ENCODE measurements at regions not wholly inside any gene's neighbourhood (a gene's known extent, or its start where the extent isn't known, plus 50 kb on each side); places are given as distances from the start of the nearest gene placed in this dataset.

GRCh38 chrX:37926700-37927099, 79.3 kb upstream of the DYNLT3 start:
- Mint-ChIP-seq H3K36me3 (ENCODE audit: unreplicated experiment) (no peaks in the 10 kb centered on the region), H3K27me3 (ENCODE audit: unreplicated experiment) (no peaks in the 10 kb centered on the region), H3K4me3 (ENCODE audit: unreplicated experiment) (no peak overlapping the region), H3K4me1 (ENCODE audit: unreplicated experiment) (peaks cover 4% of the 10 kb centered on the region), H3K9me3 (ENCODE audit: unreplicated experiment) (peaks cover 17% of the 10 kb centered on the region), H3K27ac (ENCODE audit: unreplicated experiment) (no peak overlapping the region)
- DNase-seq (ENCODE audit: extremely low spot score, unreplicated experiment) = no peak
- peak; percentile 64 for TF ChIP-seq CTCF (IDR thresholded peaks at IDR 0.05)

DNA sequence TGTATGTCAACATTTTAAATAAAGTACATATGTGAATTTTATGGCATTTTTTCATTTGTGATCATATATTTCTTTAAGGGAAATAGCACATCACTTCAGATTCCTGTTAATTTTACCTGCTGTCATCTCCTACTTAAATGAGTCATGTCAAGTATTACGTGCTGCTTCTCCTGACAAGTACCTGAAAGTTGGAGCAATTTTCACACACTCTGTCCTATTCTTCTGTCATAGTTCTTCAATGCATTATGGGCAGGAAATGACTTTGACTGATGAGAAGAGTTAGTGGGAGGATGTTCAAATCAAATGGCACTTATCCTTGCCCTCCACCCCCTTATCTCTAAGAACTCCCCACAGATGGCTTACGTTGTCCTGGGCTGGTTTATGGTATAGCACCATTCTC, 64.2 kb upstream of the SYTL5 start:
- Mint-ChIP-seq H3K4me1 (ENCODE audit: unreplicated experiment) (peaks cover 9% of the 10 kb centered on the region), H3K4me3 (ENCODE audit: unreplicated experiment) (no peak overlapping the region)
- no peak for TF ChIP-seq CTCF (IDR thresholded peaks at IDR 0.05)

DNA sequence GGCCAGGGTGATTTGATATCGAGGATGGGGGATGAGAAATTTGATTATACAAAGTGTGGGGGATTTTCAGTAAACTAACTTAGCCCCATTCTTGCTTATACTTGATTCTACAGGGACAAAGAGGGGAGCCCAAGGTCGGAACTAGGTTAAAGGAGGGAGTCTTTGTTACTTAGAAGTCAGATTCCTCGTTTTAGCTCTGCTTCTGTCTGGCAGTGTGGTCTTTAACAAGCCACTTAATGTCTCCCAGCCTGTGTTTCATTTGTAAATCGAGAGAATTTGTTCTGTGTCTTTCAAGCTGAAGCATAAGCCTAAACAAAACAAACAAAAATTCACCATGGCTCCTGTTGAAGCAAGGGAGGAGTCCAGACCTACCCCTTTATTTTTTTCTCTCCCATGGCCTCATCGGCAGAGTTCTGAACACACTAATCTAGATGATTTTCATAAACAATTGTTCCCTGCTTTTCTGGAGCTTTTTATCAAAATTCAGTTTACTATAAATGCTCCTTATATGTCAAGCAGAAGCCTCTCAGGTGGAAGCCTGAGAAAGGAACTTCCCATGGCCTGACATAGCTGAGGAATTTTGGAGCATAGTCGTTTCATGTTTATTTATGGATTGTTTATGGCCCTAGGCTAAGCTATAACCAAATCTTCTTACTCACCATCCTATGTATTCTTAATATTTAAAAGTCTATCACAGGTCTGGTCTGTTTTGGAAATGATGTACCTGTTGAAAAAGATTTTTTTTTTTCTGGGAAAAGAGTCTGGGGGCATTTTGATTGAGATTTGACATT, 62.6 kb upstream of the SYTL5 start:
- Mint-ChIP-seq H3K9me3 (ENCODE audit: unreplicated experiment) (peaks cover 10% of the 10 kb centered on the region), H3K27ac (ENCODE audit: unreplicated experiment) (no peak overlapping the region), H3K4me3 (ENCODE audit: unreplicated experiment) (no peak overlapping the region), H3K36me3 (ENCODE audit: unreplicated experiment) (no peaks in the 10 kb centered on the region), H3K27me3 (ENCODE audit: unreplicated experiment) (no peaks in the 10 kb centered on the region), H3K4me1 (ENCODE audit: unreplicated experiment) (peaks cover 9% of the 10 kb centered on the region)
- no peak for TF ChIP-seq CTCF (IDR thresholded peaks at IDR 0.05)
- DNase-seq (ENCODE audit: extremely low spot score, unreplicated experiment) = no peak

More for the DNA sequence above, 64.2 kb upstream of the SYTL5 start:
- H3K9me3 Mint-ChIP-seq (ENCODE audit: unreplicated experiment) = peaks cover 7% of the 10 kb centered on the region
- H3K27me3 Mint-ChIP-seq (ENCODE audit: unreplicated experiment) = no peaks in the 10 kb centered on the region
- H3K27ac Mint-ChIP-seq (ENCODE audit: unreplicated experiment) = no peak overlapping the region
- no peak for DNase-seq (ENCODE audit: extremely low spot score, unreplicated experiment)
- no peaks in the 10 kb centered on the region for H3K36me3 Mint-ChIP-seq (ENCODE audit: unreplicated experiment)

- H3K9me3 Mint-ChIP-seq (ENCODE audit: unreplicated experiment) = peaks cover 13% of the 10 kb centered on the region
- no peaks in the 10 kb centered on the region for H3K36me3 Mint-ChIP-seq (ENCODE audit: unreplicated experiment)
- no peak for DNase-seq (ENCODE audit: extremely low spot score, unreplicated experiment)
- peaks cover 9% of the 10 kb centered on the region for H3K4me1 Mint-ChIP-seq (ENCODE audit: unreplicated experiment)
- H3K27ac Mint-ChIP-seq (ENCODE audit: unreplicated experiment) = no peak overlapping the region
- no peak for TF ChIP-seq CTCF (IDR thresholded peaks at IDR 0.05)
- no peak overlapping the region for H3K4me3 Mint-ChIP-seq (ENCODE audit: unreplicated experiment)
- no peaks in the 10 kb centered on the region for H3K27me3 Mint-ChIP-seq (ENCODE audit: unreplicated experiment)
Measured at GRCh38 chrX:37946197-37946596, 60.2 kb upstream of the SYTL5 start.

GRCh38 chrX:37955273-37955672, 51.1 kb upstream of the SYTL5 start:
- no peak for DNase-seq (ENCODE audit: extremely low spot score, unreplicated experiment)
- H3K4me3 Mint-ChIP-seq (ENCODE audit: unreplicated experiment) = no peak overlapping the region
- H3K9me3 Mint-ChIP-seq (ENCODE audit: unreplicated experiment) = no peaks in the 10 kb centered on the region
- no peaks in the 10 kb centered on the region for H3K27me3 Mint-ChIP-seq (ENCODE audit: unreplicated experiment)
- peaks cover 20% of the 10 kb centered on the region for H3K4me1 Mint-ChIP-seq (ENCODE audit: unreplicated experiment)
- no peak overlapping the region for H3K27ac Mint-ChIP-seq (ENCODE audit: unreplicated experiment)
- no peaks in the 10 kb centered on the region for H3K36me3 Mint-ChIP-seq (ENCODE audit: unreplicated experiment)
- TF ChIP-seq CTCF (IDR thresholded peaks at IDR 0.05) = no peak

All from osteocyte (in vitro differentiated cells).